Right hindlimb (tissue), 1 donor: ENCODE measurements at regions not wholly inside any gene's neighbourhood (a gene's known extent, or its start where the extent isn't known, plus 50 kb on each side); places are given as distances from the start of the nearest gene placed in this dataset.

Experiments
- DNase-seq: peaks from one replicate; pipeline ENCODE4 v3.0.0-alpha.2; 2018

DNA sequence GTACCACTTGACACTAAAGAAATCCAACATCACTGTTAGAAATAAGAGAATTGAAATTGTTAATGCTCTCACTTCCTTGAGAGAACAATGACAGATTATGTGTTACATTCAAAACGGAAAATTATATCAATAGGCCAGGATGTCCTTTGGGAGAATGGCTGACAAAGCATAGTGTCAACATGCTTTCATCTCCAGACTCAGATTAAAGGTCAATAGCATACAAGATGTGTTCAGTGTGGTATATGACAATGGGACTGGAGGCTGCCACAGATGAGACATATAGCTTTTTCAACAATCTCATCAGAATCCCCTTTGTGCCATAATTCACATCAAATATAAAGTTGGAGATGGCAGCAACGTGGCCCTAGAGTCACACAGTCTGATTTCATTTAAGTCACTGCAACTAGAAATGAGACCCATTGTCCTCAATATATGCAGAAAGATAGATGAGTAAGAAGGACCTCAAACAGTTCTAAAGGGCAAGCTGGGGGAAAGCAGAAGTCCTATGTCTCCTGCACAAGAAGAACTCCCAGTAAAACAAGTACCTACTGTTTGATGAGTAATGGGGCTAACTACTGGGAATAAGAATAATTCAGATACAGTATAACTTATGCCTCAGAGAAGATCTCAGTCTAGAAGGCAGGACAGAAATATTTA, 327.9 kb downstream of the TTLL7 start:
- DNase-seq = no peak

DNA sequence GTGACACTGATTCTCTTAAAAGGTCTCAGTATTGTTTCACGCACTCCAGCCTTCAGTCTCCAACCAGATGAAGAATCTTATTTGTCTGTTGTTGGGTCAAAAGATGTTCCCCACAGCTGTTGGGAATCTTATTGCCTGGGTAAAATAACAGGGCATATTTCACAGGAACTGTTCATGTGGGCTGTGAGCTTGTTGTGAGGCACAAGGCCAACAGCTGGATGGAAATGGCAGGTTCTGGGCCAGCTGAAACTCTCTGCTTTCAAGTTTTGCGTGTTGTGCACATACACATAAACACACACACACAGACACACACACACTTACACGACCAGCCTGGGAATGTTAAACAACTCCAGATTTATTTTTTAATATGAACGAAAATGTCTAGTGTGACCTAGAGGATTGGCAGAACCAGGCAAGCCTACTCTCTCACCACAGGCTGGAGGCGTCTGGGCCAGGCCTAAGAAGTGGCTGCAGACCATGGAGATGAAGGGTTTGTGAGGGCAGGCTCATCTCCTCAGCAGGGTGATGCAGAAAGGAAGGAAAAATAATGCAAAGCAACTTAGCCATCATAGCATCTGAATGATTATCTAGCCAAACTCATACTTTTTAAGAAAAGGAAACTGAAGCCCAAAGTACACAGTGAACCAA, 357.0 kb downstream of the TTLL7 start:
- DNase-seq = peak; percentile 73

DNA sequence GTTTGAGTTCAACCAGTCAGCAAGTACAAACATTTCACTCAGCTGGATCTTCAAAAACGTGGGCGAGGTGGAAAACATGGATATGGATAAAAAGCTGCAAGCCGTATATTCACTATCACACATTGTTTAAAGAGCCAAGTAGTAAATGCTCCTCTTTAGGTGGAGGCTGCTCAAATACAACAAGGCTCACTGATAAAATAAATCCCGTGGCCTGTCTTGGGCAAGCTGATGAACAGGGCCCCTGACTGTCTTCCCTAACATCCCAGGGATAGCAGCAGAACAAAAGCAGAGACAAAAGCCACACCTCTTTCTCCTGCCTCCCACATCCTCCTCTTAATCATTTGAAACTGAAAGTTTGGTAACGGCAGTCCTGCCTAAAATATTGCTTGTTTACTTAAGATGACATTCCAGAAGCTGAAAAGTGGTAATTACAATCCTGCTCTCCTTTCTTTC, 357.7 kb downstream of the TTLL7 start:
- DNase-seq = peak; percentile 24

DNA sequence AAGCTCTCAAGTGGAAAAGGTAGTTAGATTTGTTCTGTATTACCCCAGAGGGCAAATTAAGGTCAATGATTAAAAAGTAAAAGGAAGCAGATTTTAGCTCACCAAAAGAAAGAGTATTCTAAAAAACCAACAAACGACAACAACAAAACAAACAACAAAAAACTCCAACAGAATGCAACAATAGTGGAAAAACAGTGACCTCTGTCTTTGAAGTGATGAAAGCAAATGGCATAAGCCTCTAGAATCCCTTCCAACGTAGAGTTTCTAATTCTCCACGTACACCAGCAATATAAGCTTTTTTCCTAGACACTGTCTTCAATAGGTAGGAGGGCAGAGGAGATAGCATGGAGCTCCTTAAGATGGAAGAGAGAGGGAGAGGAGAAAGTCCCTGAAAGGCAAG, 359.1 kb downstream of the TTLL7 start:
- DNase-seq = no peak

DNA sequence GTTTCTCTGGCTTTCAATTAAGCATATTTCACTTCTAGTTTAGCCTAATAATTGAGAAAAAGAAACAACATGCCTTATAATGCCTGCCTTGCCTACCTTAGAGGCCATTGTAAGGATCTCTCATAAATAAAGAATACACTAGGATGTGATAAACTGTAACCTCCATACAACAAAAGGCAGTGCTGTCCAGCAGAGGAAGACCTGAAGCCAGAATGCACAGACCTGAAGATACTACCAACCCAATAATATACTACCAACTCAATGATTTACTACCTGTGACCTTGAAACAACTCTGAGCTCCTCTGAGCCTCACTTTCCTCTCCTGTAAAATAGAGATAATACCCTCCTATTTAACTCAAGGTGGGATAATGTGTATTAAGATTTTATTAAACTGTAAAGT, 361.3 kb downstream of the TTLL7 start:
- DNase-seq = no peak

DNA sequence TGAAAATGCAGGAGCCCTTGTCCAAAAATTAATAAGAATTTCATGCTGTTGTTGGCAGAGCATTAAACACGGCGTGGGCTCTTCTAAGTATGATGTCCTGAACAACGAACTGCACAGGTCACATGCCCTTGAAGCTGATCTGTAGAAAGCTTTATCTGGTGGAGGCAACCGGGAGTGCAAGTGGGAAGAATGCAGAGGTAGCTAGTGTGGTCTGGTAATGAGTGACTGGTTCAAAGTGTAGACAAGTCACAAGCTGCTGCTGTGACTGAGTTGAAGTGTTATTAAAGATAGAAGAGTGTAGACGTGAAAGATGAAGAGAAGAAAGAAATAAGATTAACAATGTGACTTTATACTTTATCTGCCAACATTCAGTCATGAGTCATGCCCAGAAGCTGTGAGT, 361.9 kb downstream of the TTLL7 start:
- DNase-seq = no peak

DNA sequence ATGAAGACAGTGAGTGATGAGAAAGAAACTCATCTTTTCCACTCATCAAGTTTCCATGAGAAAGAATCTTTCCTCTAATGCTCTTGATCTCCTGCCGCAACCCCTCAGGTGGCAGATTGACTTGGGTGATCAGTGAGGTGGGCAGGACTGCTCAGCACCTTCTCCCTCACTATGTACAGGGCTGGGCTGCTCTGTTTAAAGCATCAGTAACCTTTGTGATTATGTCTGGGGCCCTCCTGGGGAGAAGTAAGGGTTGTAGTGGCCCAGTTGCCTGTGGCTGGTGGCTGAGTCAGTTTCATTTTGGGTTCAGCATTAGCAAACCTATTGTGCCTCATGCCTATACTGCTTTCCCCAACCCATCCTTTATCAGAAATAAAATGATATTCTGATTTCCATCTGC, 366.0 kb downstream of the TTLL7 start:
- DNase-seq = no peak

DNA sequence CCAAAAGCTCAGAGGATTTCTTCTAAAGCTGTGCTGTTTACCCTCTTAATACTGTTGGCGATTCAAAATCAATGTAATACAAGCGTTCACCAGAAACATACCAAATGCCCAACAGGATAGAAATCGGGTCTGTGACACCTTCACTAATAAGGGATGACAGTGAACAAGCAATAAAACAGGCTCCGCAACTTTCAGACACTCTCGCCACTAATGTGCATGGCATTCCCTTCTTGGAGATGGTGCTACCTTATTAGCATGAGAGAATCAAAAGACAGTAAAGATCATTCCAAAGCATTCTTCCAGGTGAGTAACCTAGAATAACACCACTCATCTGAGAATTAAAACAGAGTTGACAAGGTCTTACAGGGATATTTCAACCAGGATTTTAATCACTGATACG, 367.1 kb downstream of the TTLL7 start:
- DNase-seq = no peak

DNA sequence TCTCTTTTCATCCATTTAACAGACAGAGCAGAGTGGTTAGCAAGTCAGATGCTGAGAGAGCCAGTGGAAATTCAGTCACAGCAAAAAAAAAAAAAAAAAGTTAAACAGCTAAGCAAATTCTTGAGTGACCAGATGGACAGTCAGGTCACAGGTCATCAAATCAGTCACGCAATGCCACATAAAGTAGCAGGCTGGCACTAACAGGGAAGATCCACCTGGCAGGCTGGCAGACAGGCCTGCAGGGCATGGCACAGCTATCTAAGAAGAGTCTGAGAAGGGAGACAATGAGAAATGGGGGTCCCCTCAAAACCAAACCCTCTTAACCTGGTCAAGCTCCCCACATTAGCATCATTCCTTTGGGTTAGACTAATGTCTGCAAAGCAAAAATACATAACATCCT, 371.9 kb downstream of the TTLL7 start:
- DNase-seq = no peak

DNA sequence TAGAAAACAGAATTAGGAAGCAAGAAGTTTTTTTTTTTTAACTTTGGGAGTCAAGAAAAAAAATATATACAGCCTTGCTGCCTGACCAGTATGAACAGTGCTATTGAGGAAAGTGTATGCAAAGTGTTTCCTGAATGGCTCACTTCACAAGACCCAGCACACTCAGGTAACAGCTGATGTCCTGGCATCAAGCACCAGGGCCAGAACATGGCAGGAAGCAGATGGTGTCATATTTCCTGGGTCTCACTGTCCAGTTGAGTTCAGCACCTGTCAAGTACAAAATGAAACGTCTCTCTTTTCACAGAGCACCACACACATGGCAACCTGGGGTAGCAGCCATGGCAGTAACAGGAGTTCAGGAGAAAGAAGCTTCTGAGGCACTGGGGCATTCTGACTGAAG, 372.3 kb downstream of the TTLL7 start:
- peak; percentile 30 for DNase-seq

DNA sequence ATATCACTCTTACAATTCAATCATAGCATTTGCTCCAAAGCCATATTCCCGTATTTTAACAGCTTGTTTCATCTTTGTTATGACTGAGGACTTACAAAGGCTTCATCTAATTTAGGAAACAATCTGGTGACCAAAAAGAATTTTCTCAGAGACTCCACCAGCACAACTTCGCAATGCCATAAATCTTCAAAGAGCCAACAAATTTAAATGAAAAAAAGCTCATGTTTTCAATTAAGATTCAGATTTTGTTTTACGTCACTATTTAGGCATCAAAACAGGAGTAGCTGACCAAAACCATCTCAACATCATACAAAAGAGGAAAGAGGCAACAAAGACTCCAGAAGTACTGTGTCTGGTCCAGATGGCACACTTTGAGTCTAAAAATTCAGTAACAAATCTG, 373.3 kb downstream of the TTLL7 start:
- DNase-seq = no peak

DNA sequence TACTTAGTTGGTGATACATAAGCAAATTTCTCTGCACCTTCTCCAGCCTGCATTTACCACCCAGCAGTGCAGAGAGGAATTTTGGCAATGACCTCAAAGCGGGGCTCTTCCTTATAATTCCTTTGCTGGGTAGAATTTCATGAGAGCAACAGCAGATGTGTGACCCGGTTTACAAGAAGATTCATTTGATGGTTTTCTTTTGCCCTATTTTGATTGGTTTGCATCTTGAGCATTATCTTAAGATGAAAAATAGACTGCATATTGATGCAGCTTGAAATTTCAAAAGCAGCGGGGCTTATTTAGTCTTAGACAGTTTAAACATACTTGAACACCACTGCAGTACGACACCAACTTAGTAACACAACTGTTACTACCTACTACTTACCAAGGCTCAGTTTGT, 378.9 kb downstream of the TTLL7 start:
- no peak for DNase-seq

DNA sequence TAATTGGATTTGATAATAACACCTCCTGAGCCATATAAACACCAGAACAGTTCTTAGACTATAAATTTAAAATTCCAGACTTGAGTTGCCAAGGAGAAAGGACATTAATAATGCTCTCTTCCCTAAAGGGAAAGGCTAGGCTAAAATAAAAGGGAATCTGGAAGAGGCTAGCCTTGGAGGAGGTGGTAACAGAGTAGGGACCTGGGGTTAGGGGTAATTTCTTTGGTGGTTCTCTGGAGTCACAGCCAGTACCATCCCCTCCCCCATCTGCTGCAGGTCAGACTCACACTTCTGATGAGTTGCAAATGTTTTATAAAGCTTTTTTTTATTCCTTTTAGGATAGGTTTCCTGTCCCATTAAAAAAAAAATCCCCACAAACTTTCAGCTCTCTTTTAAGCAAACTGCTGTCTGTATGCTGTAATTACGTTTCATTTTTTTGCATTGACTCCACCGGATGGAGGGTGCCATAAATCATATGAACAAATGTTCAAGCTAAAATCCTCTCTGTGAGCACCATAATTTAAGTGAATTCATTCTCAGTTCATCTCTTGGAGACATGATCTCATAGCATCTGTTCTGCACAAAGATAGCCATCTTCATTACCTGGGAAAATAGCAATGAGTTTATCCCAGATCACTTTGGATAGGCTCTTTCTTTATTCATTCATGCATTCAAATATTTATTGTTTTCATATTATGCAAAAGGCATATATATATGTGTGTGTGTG, 379.6 kb downstream of the TTLL7 start:
- no peak for DNase-seq

DNA sequence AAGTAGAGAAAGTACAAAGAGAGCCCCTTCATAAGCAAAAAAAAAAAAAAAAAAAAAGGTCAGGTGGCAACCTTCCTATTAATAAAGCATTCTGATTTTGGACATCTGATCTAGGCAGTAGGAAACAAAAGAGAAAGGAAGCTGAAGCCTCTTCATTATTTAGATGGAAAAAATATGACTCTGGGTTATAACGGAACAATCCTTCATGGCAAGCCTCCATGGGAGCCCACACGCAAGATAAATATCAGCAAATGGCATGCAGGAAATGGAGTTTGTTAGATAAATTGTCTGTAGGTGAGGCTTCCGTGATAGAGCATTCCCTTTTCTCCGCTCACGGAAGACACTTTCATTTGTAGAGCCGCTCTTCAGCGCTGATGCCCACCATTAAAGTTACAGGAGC, 381.0 kb downstream of the TTLL7 start:
- no peak for DNase-seq

DNA sequence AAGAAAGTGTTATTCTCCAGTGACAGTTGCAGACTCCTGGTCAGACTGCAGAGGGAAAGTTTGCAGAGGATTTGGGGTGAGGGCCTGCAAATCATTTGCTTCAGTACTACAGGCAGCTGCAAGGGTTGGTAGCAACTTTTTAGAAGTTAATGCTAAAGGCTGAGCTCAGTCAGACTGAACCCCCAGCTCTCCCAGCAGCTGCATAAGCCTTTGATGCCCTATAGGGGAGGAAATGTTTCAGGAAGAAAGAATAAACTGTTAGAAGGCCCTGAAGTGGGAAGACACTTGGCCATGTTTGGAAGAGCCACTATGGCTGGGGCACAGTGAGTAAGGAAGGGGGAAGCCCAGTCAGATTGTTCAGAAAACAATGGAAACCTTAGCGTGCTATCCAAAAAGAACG, 383.6 kb downstream of the TTLL7 start:
- no peak for DNase-seq

DNA sequence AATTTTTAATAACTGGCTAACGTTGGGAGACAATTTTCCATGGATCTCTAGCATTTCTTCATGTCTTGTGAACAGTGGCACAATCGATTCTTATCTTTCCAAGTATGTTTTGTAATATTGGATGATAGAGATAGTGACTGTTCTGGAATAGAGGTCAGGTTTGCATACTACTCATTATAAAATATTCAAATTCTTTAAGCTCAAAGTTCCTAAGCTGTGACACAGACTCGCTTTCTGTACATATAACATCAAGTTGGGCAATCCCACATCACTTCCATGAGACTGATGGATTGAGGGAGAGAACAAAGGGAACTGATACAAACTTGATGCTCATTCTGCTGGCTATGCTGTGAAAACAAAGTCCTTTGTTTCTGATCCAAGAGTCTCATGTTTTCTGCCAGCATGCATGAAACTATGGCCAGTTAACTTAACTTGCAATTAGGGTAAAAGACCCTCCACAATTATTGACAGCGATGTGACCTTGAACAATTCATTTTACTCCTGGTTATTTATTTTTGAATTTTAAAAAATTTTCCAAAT, 392.4 kb downstream of the TTLL7 start:
- no peak for DNase-seq

DNA sequence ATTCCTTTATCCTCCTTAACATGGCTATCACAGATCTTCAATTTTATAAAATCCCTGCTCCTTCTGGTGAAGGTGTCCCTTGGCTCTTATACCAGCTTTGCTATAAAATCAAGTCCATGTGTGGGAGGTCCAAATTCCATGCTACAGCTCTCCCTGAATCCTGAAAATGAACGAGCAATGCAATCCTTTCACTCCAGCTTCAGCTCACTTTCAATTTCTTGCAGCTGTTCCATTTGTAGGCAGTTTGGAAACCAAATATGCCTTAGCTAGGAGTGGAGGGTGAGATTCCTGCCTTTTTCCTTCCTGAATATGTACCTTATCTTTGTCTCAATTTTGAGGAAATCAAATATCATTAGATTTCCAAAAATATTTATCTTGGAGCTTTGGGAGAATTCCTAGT, 402.6 kb downstream of the TTLL7 start:
- DNase-seq = no peak

DNA sequence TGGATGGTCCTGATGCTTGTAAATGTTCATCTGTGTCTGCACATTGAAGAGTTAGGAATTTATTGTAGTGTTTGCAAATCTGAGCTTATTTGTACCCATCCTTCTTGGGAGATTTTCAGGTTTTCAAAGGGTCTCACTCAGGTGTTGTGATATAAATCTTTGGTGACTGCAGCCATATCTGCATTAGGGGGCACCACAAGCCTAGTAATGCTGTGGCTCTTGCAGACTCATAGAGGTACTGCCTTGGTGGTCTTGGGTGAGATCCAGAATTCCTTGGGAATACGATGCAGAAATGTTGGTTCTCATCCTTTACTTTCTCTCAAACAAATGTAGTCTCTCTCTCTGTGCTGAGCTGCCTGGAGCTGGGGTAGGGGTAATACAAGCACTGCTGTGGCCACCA, 405.9 kb downstream of the TTLL7 start:
- DNase-seq = no peak

DNA sequence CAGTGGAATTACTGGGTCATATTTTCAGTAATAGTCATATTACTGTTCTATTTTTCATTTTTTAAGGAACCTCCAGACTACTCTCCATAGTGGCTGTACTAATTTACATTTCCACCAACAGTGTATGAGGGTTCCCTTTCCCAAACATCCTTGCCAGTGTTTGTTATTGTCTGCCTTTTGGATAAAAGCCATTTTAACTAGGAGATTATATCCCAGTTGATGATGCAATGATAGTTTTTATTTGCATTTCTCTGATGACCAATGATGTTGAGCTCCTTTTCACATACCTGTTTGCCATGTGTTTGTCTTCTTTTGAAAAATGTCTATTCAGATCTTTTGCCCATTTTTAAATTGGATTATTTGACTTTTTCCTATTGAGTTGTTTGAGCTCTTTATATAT, 410.8 kb downstream of the TTLL7 start:
- DNase-seq = no peak

DNA sequence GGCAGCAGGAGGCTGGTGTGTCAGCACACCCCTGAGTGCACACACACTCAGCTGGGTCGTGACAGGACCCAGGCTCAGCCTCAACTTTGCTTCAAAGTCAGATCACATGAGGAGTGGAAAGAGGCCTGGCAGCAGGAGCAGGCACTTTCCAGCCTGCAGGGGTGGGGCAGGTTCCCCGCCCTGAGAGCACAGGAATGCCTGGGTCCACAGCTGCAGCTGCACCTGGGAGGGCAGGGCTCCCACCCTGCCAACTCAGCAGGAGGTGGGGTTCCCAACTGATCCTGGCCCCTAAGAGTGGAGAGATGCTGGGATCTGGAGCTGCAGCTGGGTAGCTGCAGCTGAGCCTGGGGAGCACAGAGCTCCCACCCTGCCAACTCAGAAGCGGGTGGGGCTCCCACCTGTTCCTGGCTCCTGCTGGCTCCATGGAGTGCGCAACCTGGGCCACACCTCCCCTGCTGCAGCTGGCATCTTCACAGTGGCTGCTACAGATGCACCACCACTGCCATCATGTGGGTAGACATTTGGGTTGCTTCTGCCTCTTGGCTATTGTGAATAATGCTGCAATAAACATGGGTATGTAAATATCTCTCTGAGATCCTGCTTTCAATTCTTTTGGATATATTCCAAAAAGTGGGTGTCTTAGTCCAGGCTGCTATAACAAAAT, 415.4 kb downstream of the TTLL7 start:
- DNase-seq = no peak

DNA sequence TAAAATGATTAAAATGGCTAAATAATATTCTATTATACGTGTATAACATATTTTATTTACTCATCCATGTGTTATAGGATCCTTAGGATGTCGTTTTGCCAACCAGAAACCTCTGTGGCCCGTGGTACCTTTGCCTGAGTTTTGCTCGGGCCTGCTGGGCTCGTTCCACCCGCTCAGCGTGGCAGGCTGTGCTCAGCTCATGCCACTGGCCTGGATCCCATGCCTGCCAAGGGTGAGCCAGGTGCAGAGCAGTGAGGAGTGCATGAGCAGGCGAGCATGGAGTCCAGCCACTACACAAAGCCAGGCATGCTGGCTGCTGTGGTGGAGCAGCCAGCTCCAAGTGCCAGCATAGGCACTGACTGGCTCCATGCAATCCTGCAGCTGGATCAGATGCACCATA, 417.2 kb downstream of the TTLL7 start:
- DNase-seq = no peak

DNA sequence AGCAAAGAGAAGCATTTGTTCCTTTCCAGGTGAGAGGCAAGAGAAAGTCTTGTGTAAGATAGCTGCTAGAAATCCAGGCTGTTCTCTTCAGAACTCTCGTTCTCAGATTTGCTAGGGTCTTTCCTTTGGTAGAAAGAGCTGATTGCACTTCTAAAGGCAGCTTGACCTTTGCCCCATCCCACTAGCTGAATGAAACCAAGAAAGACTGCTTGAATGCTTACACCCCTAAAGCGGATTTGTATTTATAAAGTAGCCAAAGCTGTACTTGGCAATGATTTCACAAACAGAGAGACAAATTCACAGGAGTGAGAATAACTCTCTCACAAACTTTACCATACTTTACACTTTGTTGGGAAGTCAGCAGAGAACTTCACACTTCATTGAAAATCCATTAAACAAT, 424.1 kb downstream of the TTLL7 start:
- no peak for DNase-seq

DNA sequence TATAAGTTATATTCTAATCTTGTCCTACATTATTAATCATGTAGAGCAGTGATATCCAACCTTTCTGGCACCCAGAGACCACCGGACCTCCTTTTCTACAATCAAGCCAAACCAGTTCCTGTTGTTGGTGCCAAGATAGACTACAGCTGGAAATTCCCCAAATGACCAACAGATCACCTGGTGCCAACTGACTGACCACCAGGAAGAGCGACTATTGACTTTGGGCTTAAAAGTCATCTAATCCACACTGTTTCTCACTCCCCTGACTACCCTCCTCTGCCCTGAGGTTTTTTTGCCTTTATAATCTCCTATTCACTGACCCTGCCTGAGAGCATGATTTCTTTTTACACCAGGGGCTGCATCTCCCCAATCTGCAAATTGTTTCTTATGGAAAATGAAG, 425.2 kb downstream of the TTLL7 start:
- DNase-seq = no peak

DNA sequence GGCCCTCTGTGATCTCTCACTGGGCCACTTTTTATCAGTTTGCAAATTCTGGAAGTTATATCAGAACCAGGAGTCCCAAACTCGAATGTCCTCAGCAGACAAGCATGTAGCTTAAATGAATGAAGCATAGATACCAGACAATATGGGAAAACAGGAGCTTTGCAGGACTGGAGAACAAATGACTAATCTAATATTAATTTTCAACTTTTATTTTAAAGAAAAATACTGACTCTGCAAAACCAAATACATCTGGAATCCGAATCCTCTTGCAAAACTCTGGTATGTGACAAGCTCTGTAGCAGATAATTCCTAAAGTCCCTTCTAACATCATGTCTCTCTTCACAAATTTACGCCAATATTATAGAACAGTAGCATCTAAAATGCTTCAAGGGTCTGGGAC, 427.4 kb downstream of the TTLL7 start:
- no peak for DNase-seq
